ENCODE measurements at regions not wholly inside any gene's neighbourhood (a gene's known extent, or its start where the extent isn't known, plus 50 kb on each side); places are given as distances from the start of the nearest gene placed in this dataset.

- CTCF ChIA-PET = no interaction called here
- intact Hi-C loops (cut with micrococcal nuclease) = no loop called here
- peaks cover 2% of the 10 kb centered on the region for H3K9me3 Mint-ChIP-seq
- H3K36me3 Mint-ChIP-seq (ENCODE audit: low read depth) = no peaks in the 10 kb centered on the region
- no peak overlapping the region for H3K4me3 Mint-ChIP-seq
- H3K4me1 Mint-ChIP-seq = no peaks in the 10 kb centered on the region
- POLR2A ChIA-PET = no interaction called here
- DNase-seq = no peak
- no peak for TF ChIP-seq CTCF (IDR thresholded peaks at IDR 0.05)
- ATAC-seq (ENCODE audit: low read depth) = no peak
- H3K27ac Mint-ChIP-seq = no peak overlapping the region
- H3K27me3 Mint-ChIP-seq = no peaks in the 10 kb centered on the region
Measured at GRCh38 chr1:2860476-2861142, 59.1 kb upstream of the TTC34 start.

- intact Hi-C loops (cut with micrococcal nuclease) = no loop called here
- TF ChIP-seq CTCF (IDR thresholded peaks at IDR 0.05) = no peak
- H3K4me3 Mint-ChIP-seq = no peak overlapping the region
- no peaks in the 10 kb centered on the region for H3K36me3 Mint-ChIP-seq (ENCODE audit: low read depth)
- H3K27me3 Mint-ChIP-seq = no peaks in the 10 kb centered on the region
- ChIA-PET CTCF (no interaction called here), POLR2A (no interaction called here)
- peaks cover 2% of the 10 kb centered on the region for H3K9me3 Mint-ChIP-seq
- no peak overlapping the region for H3K27ac Mint-ChIP-seq
- DNase-seq = no peak
- no peak for ATAC-seq (ENCODE audit: low read depth)
- no peaks in the 10 kb centered on the region for H3K4me1 Mint-ChIP-seq
Measured at GRCh38 chr1:2861143-2861987, 59.9 kb upstream of the TTC34 start.

- no peak overlapping the region for H3K4me3 Mint-ChIP-seq
- ChIA-PET POLR2A (no interaction called here), CTCF (no interaction called here)
- H3K27ac Mint-ChIP-seq = no peak overlapping the region
- intact Hi-C loops (cut with micrococcal nuclease) = no loop called here
- no peaks in the 10 kb centered on the region for H3K4me1 Mint-ChIP-seq
- H3K27me3 Mint-ChIP-seq = no peaks in the 10 kb centered on the region
- peaks cover 2% of the 10 kb centered on the region for H3K9me3 Mint-ChIP-seq
- no peaks in the 10 kb centered on the region for H3K36me3 Mint-ChIP-seq (ENCODE audit: low read depth)
- ATAC-seq (ENCODE audit: low read depth) (no peak), DNase-seq (no peak)
- no peak for TF ChIP-seq CTCF (IDR thresholded peaks at IDR 0.05)
Measured at GRCh38 chr1:2861988-2862813, 60.7 kb upstream of the TTC34 start.

GRCh38 chr1:2862814-2863647, 61.5 kb upstream of the TTC34 start:
- no peak for TF ChIP-seq CTCF (IDR thresholded peaks at IDR 0.05)
- POLR2A ChIA-PET = no interaction called here
- H3K36me3 Mint-ChIP-seq (ENCODE audit: low read depth) = no peaks in the 10 kb centered on the region
- peaks cover 2% of the 10 kb centered on the region for H3K9me3 Mint-ChIP-seq
- CTCF ChIA-PET = no interaction called here
- ATAC-seq (ENCODE audit: low read depth) (no peak), DNase-seq (no peak)
- no peaks in the 10 kb centered on the region for H3K4me1 Mint-ChIP-seq
- H3K27ac Mint-ChIP-seq = no peak overlapping the region
- H3K4me3 Mint-ChIP-seq = no peak overlapping the region
- no peaks in the 10 kb centered on the region for H3K27me3 Mint-ChIP-seq
- intact Hi-C loops (cut with micrococcal nuclease) = no loop called here

Data from activated B cell treated with CpG ODN at 0.5 μM for 24 hours (primary cell).